Type B pancreatic cell (in vitro differentiated cells): ENCODE measurements at regions not wholly inside any gene's neighbourhood (a gene's known extent, or its start where the extent isn't known, plus 50 kb on each side); places are given as distances from the start of the nearest gene placed in this dataset.

Source experiments
- DNase-seq: peaks from one replicate; pipeline ENCODE4 v3.0.0; 2021; ENCODE audit warnings: mixed read lengths; ENCODE audit not compliant: unreplicated experiment; ENCODE audit errors: extremely low spot score
- H3K27ac Mint-ChIP-seq: 2 replicates; pipeline ENCODE4 v1.8.0; 2021; ENCODE audit warnings: mild to moderate bottlenecking, mixed read lengths
- H3K27me3 Mint-ChIP-seq: 2 replicates; pipeline ENCODE4 v1.8.0; 2021; ENCODE audit warnings: mixed read lengths
- H3K36me3 Mint-ChIP-seq: 2 replicates; pipeline ENCODE4 v1.8.0; 2021; ENCODE audit warnings: mixed read lengths
- H3K4me1 Mint-ChIP-seq: one replicate; pipeline ENCODE4 v1.8.0; 2021; ENCODE audit warnings: mixed read lengths; ENCODE audit not compliant: unreplicated experiment
- H3K4me3 Mint-ChIP-seq: 2 replicates; pipeline ENCODE4 v1.8.0; 2021; ENCODE audit warnings: mild to moderate bottlenecking, mixed read lengths
- H3K9me3 Mint-ChIP-seq: 2 replicates; pipeline ENCODE4 v1.8.0; 2021; ENCODE audit warnings: mixed read lengths
- TF ChIP-seq, protein P1 (sequence below): fragments of 200-600 bp; sonication (generic); conservative IDR thresholded peaks from 2 replicates; pipeline ENCODE4 v1.5.0; 2021; ENCODE audit warnings: antibody characterized with exemption, mild to moderate bottlenecking

GRCh38 chr4:117676153-117676552 is 358.1 kb upstream of the NDST3 start:
- TF ChIP-seq, protein P1, sequence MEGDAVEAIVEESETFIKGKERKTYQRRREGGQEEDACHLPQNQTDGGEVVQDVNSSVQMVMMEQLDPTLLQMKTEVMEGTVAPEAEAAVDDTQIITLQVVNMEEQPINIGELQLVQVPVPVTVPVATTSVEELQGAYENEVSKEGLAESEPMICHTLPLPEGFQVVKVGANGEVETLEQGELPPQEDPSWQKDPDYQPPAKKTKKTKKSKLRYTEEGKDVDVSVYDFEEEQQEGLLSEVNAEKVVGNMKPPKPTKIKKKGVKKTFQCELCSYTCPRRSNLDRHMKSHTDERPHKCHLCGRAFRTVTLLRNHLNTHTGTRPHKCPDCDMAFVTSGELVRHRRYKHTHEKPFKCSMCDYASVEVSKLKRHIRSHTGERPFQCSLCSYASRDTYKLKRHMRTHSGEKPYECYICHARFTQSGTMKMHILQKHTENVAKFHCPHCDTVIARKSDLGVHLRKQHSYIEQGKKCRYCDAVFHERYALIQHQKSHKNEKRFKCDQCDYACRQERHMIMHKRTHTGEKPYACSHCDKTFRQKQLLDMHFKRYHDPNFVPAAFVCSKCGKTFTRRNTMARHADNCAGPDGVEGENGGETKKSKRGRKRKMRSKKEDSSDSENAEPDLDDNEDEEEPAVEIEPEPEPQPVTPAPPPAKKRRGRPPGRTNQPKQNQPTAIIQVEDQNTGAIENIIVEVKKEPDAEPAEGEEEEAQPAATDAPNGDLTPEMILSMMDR = no peak
- Mint-ChIP-seq H3K27me3 (no peaks in the 10 kb centered on the region), H3K9me3 (peaks cover 4% of the 10 kb centered on the region), H3K36me3 (no peaks in the 10 kb centered on the region), H3K27ac (no peak overlapping the region), H3K4me1 (no peaks in the 10 kb centered on the region), H3K4me3 (no peak overlapping the region)
- DNase-seq = no peak

GRCh38 chr4:117678861-117679260 is 355.4 kb upstream of the NDST3 start:
- Mint-ChIP-seq H3K4me3 (no peak overlapping the region), H3K4me1 (no peaks in the 10 kb centered on the region), H3K36me3 (no peaks in the 10 kb centered on the region), H3K27me3 (no peaks in the 10 kb centered on the region), H3K27ac (no peak overlapping the region), H3K9me3 (peaks cover 4% of the 10 kb centered on the region)
- TF ChIP-seq, protein P1 = no peak
- DNase-seq = no peak

- H3K36me3 Mint-ChIP-seq = no peaks in the 10 kb centered on the region
- TF ChIP-seq, protein P1 = no peak
- no peaks in the 10 kb centered on the region for H3K4me1 Mint-ChIP-seq
- DNase-seq = no peak
- no peaks in the 10 kb centered on the region for H3K9me3 Mint-ChIP-seq
- no peaks in the 10 kb centered on the region for H3K27me3 Mint-ChIP-seq
- H3K27ac Mint-ChIP-seq = no peak overlapping the region
- H3K4me3 Mint-ChIP-seq = no peak overlapping the region
Measured at GRCh38 chr4:117691572-117692351, 342.5 kb upstream of the NDST3 start.

- Mint-ChIP-seq H3K27ac (no peak overlapping the region), H3K4me1 (no peaks in the 10 kb centered on the region), H3K4me3 (no peak overlapping the region), H3K27me3 (no peaks in the 10 kb centered on the region), H3K9me3 (no peaks in the 10 kb centered on the region), H3K36me3 (no peaks in the 10 kb centered on the region)
- TF ChIP-seq, protein P1 = no peak
- DNase-seq = no peak
Measured at GRCh38 chr4:117692538-117692937, 341.7 kb upstream of the NDST3 start.

- no peak overlapping the region for H3K27ac Mint-ChIP-seq
Measured at GRCh38 chr4:117699595-117699994, 334.7 kb upstream of the NDST3 start.

More at GRCh38 chr4:117699595-117699994, 334.7 kb upstream of the NDST3 start:
- Mint-ChIP-seq H3K9me3 (no peaks in the 10 kb centered on the region), H3K4me1 (no peaks in the 10 kb centered on the region), H3K27me3 (no peaks in the 10 kb centered on the region), H3K4me3 (no peak overlapping the region), H3K36me3 (no peaks in the 10 kb centered on the region)
- no peak for DNase-seq
- TF ChIP-seq, protein P1 = no peak
